ENCODE measurements at regions not wholly inside any gene's neighbourhood (a gene's known extent, or its start where the extent isn't known, plus 50 kb on each side); places are given as distances from the start of the nearest gene placed in this dataset.

DNA sequence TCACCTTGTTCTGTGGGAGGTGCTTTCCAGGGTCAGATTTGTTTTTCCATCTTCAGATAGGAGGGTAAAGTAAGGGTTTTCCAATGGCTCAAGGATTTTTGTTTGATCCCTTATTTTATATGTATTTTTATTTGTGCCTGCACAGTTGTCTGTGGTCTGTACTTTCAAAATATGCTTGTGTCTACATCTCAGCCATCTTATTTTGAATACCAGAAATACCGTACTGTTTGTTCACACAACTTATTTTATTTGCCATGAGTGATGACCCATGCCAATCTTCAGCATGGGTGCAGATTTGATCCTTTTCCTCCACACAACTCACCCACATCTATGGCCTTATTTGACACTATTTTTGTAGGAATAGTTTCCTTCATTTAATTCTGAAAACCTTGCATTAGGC is 72.2 kb upstream of the PTCHD4 start:
- no peaks in the 10 kb centered on the region for H3K36me3 ChIP-seq (ENCODE audit: insufficient read depth, low read length)
- H3K4me3 ChIP-seq (ENCODE audit: low read depth, low read length, poor library complexity, severe bottlenecking): no peak overlapping the region
- no peak overlapping the region for H2AFZ ChIP-seq (ENCODE audit: low read length)
- H3K27ac ChIP-seq (ENCODE audit: low read depth, low read length, poor library complexity, severe bottlenecking): no peak overlapping the region
- no peaks in the 10 kb centered on the region for H3F3A ChIP-seq (ENCODE audit: insufficient read depth, low read length)
- H3K79me2 ChIP-seq (ENCODE audit: insufficient read depth, low read length): no peaks in the 10 kb centered on the region
- H3K4me1 ChIP-seq (ENCODE audit: insufficient read depth, low read length, severe bottlenecking): no peaks in the 10 kb centered on the region
- H4K20me1 ChIP-seq (ENCODE audit: insufficient read depth, low read length): no peaks in the 10 kb centered on the region
- H3K4me2 ChIP-seq (ENCODE audit: low read length): no peak overlapping the region
- no peaks in the 10 kb centered on the region for H3K9me3 ChIP-seq (ENCODE audit: low read length)
- TF ChIP-seq EZH2 (IDR thresholded peaks at IDR 0.05; ENCODE audit: borderline replicate concordance, low read length): no peak
- TF ChIP-seq, protein P1, sequence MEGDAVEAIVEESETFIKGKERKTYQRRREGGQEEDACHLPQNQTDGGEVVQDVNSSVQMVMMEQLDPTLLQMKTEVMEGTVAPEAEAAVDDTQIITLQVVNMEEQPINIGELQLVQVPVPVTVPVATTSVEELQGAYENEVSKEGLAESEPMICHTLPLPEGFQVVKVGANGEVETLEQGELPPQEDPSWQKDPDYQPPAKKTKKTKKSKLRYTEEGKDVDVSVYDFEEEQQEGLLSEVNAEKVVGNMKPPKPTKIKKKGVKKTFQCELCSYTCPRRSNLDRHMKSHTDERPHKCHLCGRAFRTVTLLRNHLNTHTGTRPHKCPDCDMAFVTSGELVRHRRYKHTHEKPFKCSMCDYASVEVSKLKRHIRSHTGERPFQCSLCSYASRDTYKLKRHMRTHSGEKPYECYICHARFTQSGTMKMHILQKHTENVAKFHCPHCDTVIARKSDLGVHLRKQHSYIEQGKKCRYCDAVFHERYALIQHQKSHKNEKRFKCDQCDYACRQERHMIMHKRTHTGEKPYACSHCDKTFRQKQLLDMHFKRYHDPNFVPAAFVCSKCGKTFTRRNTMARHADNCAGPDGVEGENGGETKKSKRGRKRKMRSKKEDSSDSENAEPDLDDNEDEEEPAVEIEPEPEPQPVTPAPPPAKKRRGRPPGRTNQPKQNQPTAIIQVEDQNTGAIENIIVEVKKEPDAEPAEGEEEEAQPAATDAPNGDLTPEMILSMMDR (IDR thresholded peaks at IDR 0.05; ENCODE audit: low read length): no peak
- no peaks in the 10 kb centered on the region for H3K9me2 ChIP-seq (ENCODE audit: low read depth, low read length)
- H3K9ac ChIP-seq (ENCODE audit: low read length): no peak overlapping the region
- H3K27me3 ChIP-seq (ENCODE audit: insufficient read depth, low read length): no peaks in the 10 kb centered on the region

DNA sequence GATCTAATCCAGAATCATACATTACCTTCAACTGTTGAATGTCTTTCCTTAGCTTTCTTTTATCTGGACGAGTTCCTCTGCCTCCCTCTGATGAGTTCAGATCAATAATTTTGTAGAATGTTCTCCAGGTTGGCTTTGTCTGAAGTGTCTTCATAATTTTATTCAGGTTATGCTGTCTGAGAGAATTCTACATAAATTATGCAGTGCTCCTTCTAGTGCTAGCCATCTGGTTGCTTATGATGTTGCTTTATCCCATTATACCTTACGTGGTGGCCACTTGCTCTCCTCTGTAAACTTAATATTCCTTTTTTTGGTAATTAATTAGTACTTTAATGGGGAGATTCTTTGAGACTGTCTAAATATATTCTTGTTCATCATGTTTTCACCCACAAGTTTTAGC is 67.7 kb upstream of the PTCHD4 start:
- Histone ChIP-seq H3K79me2 (ENCODE audit: insufficient read depth, low read length) (no peaks in the 10 kb centered on the region), H4K20me1 (ENCODE audit: insufficient read depth, low read length) (no peaks in the 10 kb centered on the region), H3K36me3 (ENCODE audit: insufficient read depth, low read length) (no peaks in the 10 kb centered on the region), H3K4me2 (ENCODE audit: low read length) (no peak overlapping the region), H3K9ac (ENCODE audit: low read length) (no peak overlapping the region), H3K4me3 (ENCODE audit: low read depth, low read length, poor library complexity, severe bottlenecking) (no peak overlapping the region), H3K9me3 (ENCODE audit: low read length) (no peaks in the 10 kb centered on the region), H3K9me2 (ENCODE audit: low read depth, low read length) (no peaks in the 10 kb centered on the region), H3F3A (ENCODE audit: insufficient read depth, low read length) (no peaks in the 10 kb centered on the region), H3K27me3 (ENCODE audit: insufficient read depth, low read length) (no peaks in the 10 kb centered on the region), H2AFZ (ENCODE audit: low read length) (no peak overlapping the region), H3K4me1 (ENCODE audit: insufficient read depth, low read length, severe bottlenecking) (no peaks in the 10 kb centered on the region), H3K27ac (ENCODE audit: low read depth, low read length, poor library complexity, severe bottlenecking) (no peak overlapping the region)
- TF ChIP-seq, protein P1 (IDR thresholded peaks at IDR 0.05; ENCODE audit: low read length): no peak
- TF ChIP-seq EZH2 (IDR thresholded peaks at IDR 0.05; ENCODE audit: borderline replicate concordance, low read length): no peak

DNA sequence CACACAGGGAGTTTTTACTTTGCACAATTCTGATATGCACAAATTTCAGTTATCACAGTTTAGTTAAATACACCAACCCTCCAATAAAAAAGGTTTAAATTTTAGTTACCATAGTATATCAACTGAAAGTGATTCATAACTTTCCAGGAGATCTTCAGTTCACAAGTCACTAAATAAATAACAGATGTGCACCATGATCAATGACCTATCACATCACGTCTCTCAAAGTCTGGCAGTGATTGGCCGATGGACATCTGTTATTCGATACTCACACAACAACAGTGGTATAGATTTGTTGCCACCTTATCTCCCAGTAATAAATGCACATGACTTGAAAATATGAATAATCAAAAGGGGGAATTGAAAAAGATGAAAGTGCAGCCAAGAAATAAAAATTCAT is 66.8 kb upstream of the PTCHD4 start:
- Histone ChIP-seq H3K36me3 (ENCODE audit: insufficient read depth, low read length) (no peaks in the 10 kb centered on the region), H3K9me2 (ENCODE audit: low read depth, low read length) (no peaks in the 10 kb centered on the region), H3K4me1 (ENCODE audit: insufficient read depth, low read length, severe bottlenecking) (no peaks in the 10 kb centered on the region), H3K27ac (ENCODE audit: low read depth, low read length, poor library complexity, severe bottlenecking) (no peak overlapping the region), H4K20me1 (ENCODE audit: insufficient read depth, low read length) (no peaks in the 10 kb centered on the region), H3K79me2 (ENCODE audit: insufficient read depth, low read length) (no peaks in the 10 kb centered on the region), H3K4me3 (ENCODE audit: low read depth, low read length, poor library complexity, severe bottlenecking) (no peak overlapping the region), H3K9me3 (ENCODE audit: low read length) (no peaks in the 10 kb centered on the region), H3K27me3 (ENCODE audit: insufficient read depth, low read length) (no peaks in the 10 kb centered on the region), H2AFZ (ENCODE audit: low read length) (no peak overlapping the region), H3K4me2 (ENCODE audit: low read length) (no peak overlapping the region), H3F3A (ENCODE audit: insufficient read depth, low read length) (no peaks in the 10 kb centered on the region), H3K9ac (ENCODE audit: low read length) (no peak overlapping the region)
- no peak for TF ChIP-seq EZH2 (IDR thresholded peaks at IDR 0.05; ENCODE audit: borderline replicate concordance, low read length)
- TF ChIP-seq, protein P1 (IDR thresholded peaks at IDR 0.05; ENCODE audit: low read length): no peak

All from OCI-LY1 (cell line).